ENCODE measurements at regions not wholly inside any gene's neighbourhood (a gene's known extent, or its start where the extent isn't known, plus 50 kb on each side); places are given as distances from the start of the nearest gene placed in this dataset.
"Not testable (repeated sequence)": the region's sequence is repeated elsewhere in the genome, so short reads cannot be mapped to it uniquely, and the experiment has no call there.

- Histone ChIP-seq H3K4me3 (no peak overlapping the region), H3K36me3 (no peaks in the 10 kb centered on the region), H3K27me3 (no peaks in the 10 kb centered on the region), H3K27ac (no peak overlapping the region), H3K9me3 (no peaks in the 10 kb centered on the region), H3K4me1 (peaks cover 10% of the 10 kb centered on the region)
- TF ChIP-seq POLR2A (IDR thresholded peaks at IDR 0.05) (no peak), POLR2AphosphoS5 (IDR thresholded peaks at IDR 0.05; ENCODE audit: insufficient read depth in 1 of 2, low read depth in 1 of 2) (no peak), CTCF (IDR thresholded peaks at IDR 0.05) (no peak)
- DNase-seq (ENCODE audit: extremely low spot score in 2 of 2): no peak
- intact Hi-C loops (cut with DNase I): no loop called here
Measured at GRCh38 chr12:105522166-105522825, 191.8 kb downstream of the C12orf75 start.

- Histone ChIP-seq H3K27me3 (no peaks in the 10 kb centered on the region), H3K36me3 (no peaks in the 10 kb centered on the region), H3K27ac (no peak overlapping the region), H3K4me3 (no peak overlapping the region), H3K4me1 (peaks cover 10% of the 10 kb centered on the region), H3K9me3 (no peaks in the 10 kb centered on the region)
- no peak for DNase-seq (ENCODE audit: extremely low spot score in 2 of 2)
- no peak for TF ChIP-seq POLR2A (IDR thresholded peaks at IDR 0.05)
- TF ChIP-seq POLR2AphosphoS5 (IDR thresholded peaks at IDR 0.05; ENCODE audit: insufficient read depth in 1 of 2, low read depth in 1 of 2): peak in 1 of 2 donors; percentile 70
- intact Hi-C loops (cut with DNase I): no loop called here
Measured at GRCh38 chr12:105523164-105524057, 192.9 kb downstream of the C12orf75 start.

GRCh38 chr12:105524961-105525360, 194.5 kb downstream of the C12orf75 start:
- Histone ChIP-seq H3K4me3 (no peak overlapping the region), H3K27me3 (no peaks in the 10 kb centered on the region), H3K4me1 (peaks cover 10% of the 10 kb centered on the region), H3K36me3 (no peaks in the 10 kb centered on the region), H3K9me3 (no peaks in the 10 kb centered on the region), H3K27ac (no peak overlapping the region)
- TF ChIP-seq POLR2AphosphoS5 (IDR thresholded peaks at IDR 0.05; ENCODE audit: insufficient read depth in 1 of 2, low read depth in 1 of 2) (no peak), POLR2A (IDR thresholded peaks at IDR 0.05) (no peak), CTCF (IDR thresholded peaks at IDR 0.05) (no peak)
- no peak for DNase-seq (ENCODE audit: extremely low spot score in 2 of 2)
- intact Hi-C loops (cut with DNase I): no loop called here

GRCh38 chr12:105534068-105534467, 203.6 kb downstream of the C12orf75 start:
- H3K27me3 ChIP-seq: no peaks in the 10 kb centered on the region
- no peaks in the 10 kb centered on the region for H3K9me3 ChIP-seq
- H3K4me1 ChIP-seq: no peaks in the 10 kb centered on the region
- no peaks in the 10 kb centered on the region for H3K36me3 ChIP-seq
- no peak for DNase-seq (ENCODE audit: extremely low spot score in 2 of 2)
- no peak overlapping the region for H3K4me3 ChIP-seq
- no peak for TF ChIP-seq POLR2A (IDR thresholded peaks at IDR 0.05)
- H3K27ac ChIP-seq: no peak overlapping the region
- intact Hi-C loops (cut with DNase I): no loop called here

GRCh38 chr12:105535033-105535432, 204.5 kb downstream of the C12orf75 start:
- H3K27me3 ChIP-seq; H3K9me3 ChIP-seq; DNase-seq (ENCODE audit: extremely low spot score in 2 of 2); H3K4me1 ChIP-seq; H3K36me3 ChIP-seq; H3K4me3 ChIP-seq; intact Hi-C loops (cut with DNase I); H3K27ac ChIP-seq: not testable (repeated sequence)

- no peak for TF ChIP-seq CTCF (IDR thresholded peaks at IDR 0.05)
- TF ChIP-seq POLR2AphosphoS5 (IDR thresholded peaks at IDR 0.05; ENCODE audit: insufficient read depth in 1 of 2, low read depth in 1 of 2): peak in 1 of 2 donors; percentile 56
- TF ChIP-seq POLR2A (IDR thresholded peaks at IDR 0.05): no peak
- Histone ChIP-seq H3K4me3 (no peak overlapping the region), H3K27ac (no peak overlapping the region)
Measured at GRCh38 chr12:105538880-105539279, 208.4 kb downstream of the C12orf75 start.

More at GRCh38 chr12:105538880-105539279, 208.4 kb downstream of the C12orf75 start:
- Histone ChIP-seq H3K27me3 (no peaks in the 10 kb centered on the region), H3K9me3 (no peaks in the 10 kb centered on the region), H3K4me1 (no peaks in the 10 kb centered on the region), H3K36me3 (no peaks in the 10 kb centered on the region)
- intact Hi-C loops (cut with DNase I): no loop called here
- DNase-seq (ENCODE audit: extremely low spot score in 2 of 2): peak in 1 of 2 donors; percentile 43
